K562 (cell line): ENCODE measurements at regions not wholly inside any gene's neighbourhood (a gene's known extent, or its start where the extent isn't known, plus 50 kb on each side); places are given as distances from the start of the nearest gene placed in this dataset.

Experiments
- EZH2 ChIP-seq: IDR thresholded peaks from 2 replicates; pipeline ENCODE4 v1.6.1; 2012; ENCODE audit warnings: low read depth, mild to moderate bottlenecking, inconsistent platforms, low read length, borderline replicate concordance
- JUND ChIP-seq, 2 experiments: IDR thresholded peaks; 2 replicates in 1 of 2; 3 replicates in 1 of 2; pipeline ENCODE4 v1.6.1; 2011; ENCODE audit warnings: borderline replicate concordance in 2 of 2, low read depth in 2 of 2, low read length in 2 of 2, improper control_type of control experiment in 1 of 2, missing biosample characterization in 1 of 2, missing genetic modification characterization in 1 of 2, missing genetic modification reagents in 1 of 2
- RNF219 ChIP-seq: fragments of 250-450 bp; sonication (Bioruptor Pico); IDR thresholded peaks from 2 replicates; pipeline ENCODE4 v1.5.0; 2022; ENCODE audit warnings: mild to moderate bottlenecking
- TF ChIP-seq, protein P1 (sequence below): fragments of 250-450 bp; sonication (Bioruptor Pico); IDR thresholded peaks from 2 replicates; pipeline ENCODE4 v1.4.0; 2020; ENCODE audit warnings: mild to moderate bottlenecking

DNA sequence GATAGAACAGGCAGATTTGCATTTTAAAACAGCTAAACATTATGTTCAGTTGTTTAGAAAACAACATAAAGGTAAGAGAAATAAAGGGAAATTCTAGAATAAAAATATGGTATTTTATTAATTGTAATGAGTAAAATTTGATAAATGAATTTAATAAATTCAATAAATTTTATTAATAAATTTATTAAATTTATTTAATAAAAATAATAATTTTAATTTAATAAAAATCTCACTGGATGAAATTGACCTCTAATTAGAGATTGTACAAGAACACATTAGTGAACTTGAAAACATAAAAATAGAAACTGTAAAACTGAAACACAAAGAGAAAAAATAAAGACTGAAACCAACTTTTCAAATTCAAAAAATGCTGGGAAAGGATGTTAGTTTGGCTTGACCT, 605.7 kb upstream of the LRRC4C start:
- TF ChIP-seq EZH2 = no peak
- TF ChIP-seq, protein P1, sequence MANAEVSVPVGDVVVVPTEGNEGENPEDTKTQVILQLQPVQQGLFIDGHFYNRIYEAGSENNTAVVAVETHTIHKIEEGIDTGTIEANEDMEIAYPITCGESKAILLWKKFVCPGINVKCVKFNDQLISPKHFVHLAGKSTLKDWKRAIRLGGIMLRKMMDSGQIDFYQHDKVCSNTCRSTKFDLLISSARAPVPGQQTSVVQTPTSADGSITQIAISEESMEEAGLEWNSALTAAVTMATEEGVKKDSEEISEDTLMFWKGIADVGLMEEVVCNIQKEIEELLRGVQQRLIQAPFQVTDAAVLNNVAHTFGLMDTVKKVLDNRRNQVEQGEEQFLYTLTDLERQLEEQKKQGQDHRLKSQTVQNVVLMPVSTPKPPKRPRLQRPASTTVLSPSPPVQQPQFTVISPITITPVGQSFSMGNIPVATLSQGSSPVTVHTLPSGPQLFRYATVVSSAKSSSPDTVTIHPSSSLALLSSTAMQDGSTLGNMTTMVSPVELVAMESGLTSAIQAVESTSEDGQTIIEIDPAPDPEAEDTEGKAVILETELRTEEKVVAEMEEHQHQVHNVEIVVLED = no peak
- TF ChIP-seq RNF219 (CRISPR knock-in tag) = no peak
- TF ChIP-seq JUND (IDR thresholded peaks at IDR 0.05; ENCODE audit: borderline replicate concordance, low read depth, low read length) = no peak
- TF ChIP-seq JUND (tag; IDR thresholded peaks at IDR 0.05; ENCODE audit: borderline replicate concordance, low read depth, low read length) = no peak
